ENCODE measurements at regions not wholly inside any gene's neighbourhood (a gene's known extent, or its start where the extent isn't known, plus 50 kb on each side); places are given as distances from the start of the nearest gene placed in this dataset.

DNA sequence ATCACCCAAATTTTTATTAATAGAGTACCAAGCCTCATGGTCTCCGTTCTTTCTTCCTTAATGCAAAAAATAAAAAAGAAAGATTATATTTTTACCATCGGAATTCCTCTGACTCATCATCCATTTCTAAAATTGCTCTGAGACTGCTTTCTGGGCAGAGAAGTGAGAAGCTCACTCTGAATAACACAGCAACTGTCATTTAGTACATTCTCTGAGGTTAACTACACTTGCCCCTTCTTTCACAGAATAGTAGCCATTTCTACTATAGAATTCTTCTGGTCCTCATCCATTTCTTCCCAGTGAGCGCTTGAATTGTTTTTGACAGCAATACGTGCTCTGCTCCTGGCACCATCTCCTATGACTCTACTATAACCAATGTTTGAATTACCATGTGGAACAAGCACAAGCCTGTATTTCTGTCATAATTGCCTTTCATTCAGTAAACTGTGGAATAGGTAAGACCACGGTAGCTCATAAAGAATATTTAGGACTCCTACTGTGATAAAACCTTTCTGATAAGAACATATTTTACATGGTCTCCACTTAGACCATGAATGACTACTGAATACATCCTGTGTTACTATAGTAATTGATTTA is 435.5 kb upstream of the NRSN1 start:
- TF ChIP-seq, protein P1, sequence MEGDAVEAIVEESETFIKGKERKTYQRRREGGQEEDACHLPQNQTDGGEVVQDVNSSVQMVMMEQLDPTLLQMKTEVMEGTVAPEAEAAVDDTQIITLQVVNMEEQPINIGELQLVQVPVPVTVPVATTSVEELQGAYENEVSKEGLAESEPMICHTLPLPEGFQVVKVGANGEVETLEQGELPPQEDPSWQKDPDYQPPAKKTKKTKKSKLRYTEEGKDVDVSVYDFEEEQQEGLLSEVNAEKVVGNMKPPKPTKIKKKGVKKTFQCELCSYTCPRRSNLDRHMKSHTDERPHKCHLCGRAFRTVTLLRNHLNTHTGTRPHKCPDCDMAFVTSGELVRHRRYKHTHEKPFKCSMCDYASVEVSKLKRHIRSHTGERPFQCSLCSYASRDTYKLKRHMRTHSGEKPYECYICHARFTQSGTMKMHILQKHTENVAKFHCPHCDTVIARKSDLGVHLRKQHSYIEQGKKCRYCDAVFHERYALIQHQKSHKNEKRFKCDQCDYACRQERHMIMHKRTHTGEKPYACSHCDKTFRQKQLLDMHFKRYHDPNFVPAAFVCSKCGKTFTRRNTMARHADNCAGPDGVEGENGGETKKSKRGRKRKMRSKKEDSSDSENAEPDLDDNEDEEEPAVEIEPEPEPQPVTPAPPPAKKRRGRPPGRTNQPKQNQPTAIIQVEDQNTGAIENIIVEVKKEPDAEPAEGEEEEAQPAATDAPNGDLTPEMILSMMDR (conservative IDR thresholded peaks at IDR 0.05; ENCODE audit: low read length): no peak
- no peak for TF ChIP-seq EZH2phosphoT487 (IDR thresholded peaks at IDR 0.05; ENCODE audit: borderline replicate concordance)

Measured in Loucy (cell line).